ENCODE measurements at regions not wholly inside any gene's neighbourhood (a gene's known extent, or its start where the extent isn't known, plus 50 kb on each side); places are given as distances from the start of the nearest gene placed in this dataset.

DNA sequence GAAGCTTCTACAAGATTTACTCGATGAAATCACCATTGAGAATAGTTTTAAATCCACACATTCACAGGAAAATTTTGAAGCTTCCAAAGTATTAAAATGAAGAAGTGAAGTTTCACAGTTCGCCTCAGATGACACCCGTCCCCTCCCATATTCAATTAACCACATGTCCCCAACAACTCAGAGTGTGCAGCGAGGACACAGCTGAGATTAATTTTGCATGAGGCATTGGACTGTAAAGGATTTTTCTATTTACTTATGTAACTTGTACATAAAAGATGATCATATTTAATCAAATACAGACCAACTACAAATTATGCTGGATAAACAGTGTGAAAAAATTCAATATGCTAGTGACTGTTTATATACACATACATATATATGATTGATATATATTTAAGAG, 84.7 kb upstream of the OLFM1 start:
- TF ChIP-seq, protein P1, sequence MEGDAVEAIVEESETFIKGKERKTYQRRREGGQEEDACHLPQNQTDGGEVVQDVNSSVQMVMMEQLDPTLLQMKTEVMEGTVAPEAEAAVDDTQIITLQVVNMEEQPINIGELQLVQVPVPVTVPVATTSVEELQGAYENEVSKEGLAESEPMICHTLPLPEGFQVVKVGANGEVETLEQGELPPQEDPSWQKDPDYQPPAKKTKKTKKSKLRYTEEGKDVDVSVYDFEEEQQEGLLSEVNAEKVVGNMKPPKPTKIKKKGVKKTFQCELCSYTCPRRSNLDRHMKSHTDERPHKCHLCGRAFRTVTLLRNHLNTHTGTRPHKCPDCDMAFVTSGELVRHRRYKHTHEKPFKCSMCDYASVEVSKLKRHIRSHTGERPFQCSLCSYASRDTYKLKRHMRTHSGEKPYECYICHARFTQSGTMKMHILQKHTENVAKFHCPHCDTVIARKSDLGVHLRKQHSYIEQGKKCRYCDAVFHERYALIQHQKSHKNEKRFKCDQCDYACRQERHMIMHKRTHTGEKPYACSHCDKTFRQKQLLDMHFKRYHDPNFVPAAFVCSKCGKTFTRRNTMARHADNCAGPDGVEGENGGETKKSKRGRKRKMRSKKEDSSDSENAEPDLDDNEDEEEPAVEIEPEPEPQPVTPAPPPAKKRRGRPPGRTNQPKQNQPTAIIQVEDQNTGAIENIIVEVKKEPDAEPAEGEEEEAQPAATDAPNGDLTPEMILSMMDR (IDR thresholded peaks at IDR 0.05) = no peak
- no peak for TF ChIP-seq ZFX (IDR thresholded peaks at IDR 0.05; ENCODE audit: borderline replicate concordance)

Measured in 22Rv1 (cell line).